ENCODE measurements at regions not wholly inside any gene's neighbourhood (a gene's known extent, or its start where the extent isn't known, plus 50 kb on each side); places are given as distances from the start of the nearest gene placed in this dataset.

DNA sequence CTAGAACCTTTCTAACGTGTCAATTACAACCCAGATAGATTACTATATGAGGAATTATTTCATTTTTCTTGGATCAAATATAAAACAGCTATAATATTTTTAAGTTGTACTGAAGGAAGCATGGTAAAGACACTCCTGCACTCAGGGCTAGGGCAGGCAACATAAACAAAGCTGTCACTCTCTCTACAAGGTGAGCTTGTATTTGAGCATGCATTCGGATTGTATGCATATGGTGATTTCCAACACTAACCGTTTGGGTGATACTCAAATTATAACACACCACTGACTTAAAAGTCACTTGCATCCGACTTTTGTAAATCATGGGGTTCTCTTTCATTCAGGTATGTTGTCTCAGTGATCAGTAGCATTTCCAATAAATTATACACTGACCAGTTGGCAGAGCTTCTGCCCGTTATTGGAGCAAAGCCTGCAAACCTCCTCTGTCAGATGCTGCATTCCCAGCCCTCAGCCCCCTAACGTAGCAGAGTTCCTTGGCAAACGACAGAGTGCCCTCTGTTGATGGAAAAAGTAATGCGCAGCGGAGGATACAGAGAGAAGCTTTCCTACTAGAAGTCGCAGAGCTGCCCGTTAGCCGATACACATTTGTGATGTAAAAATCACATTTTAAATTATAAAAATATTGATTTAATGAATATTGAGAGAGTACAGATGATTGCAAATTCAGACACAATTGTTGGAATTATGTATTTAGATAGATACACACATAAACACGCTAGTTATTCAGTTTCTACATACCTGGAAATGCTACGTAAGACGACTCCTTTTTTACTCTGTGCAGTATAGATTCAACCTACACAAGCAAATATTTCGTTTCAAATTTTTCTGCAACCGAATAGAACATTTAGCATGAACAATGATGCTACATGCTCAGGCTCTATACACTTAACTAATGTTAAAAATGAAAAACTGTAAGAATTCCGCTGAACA is 173.9 kb upstream of the SP4 start (continued):
- TF ChIP-seq, protein P1, sequence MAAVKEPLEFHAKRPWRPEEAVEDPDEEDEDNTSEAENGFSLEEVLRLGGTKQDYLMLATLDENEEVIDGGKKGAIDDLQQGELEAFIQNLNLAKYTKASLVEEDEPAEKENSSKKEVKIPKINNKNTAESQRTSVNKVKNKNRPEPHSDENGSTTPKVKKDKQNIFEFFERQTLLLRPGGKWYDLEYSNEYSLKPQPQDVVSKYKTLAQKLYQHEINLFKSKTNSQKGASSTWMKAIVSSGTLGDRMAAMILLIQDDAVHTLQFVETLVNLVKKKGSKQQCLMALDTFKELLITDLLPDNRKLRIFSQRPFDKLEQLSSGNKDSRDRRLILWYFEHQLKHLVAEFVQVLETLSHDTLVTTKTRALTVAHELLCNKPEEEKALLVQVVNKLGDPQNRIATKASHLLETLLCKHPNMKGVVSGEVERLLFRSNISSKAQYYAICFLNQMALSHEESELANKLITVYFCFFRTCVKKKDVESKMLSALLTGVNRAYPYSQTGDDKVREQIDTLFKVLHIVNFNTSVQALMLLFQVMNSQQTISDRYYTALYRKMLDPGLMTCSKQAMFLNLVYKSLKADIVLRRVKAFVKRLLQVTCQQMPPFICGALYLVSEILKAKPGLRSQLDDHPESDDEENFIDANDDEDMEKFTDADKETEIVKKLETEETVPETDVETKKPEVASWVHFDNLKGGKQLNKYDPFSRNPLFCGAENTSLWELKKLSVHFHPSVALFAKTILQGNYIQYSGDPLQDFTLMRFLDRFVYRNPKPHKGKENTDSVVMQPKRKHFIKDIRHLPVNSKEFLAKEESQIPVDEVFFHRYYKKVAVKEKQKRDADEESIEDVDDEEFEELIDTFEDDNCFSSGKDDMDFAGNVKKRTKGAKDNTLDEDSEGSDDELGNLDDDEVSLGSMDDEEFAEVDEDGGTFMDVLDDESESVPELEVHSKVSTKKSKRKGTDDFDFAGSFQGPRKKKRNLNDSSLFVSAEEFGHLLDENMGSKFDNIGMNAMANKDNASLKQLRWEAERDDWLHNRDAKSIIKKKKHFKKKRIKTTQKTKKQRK (IDR thresholded peaks at IDR 0.05; ENCODE audit: low read depth, low read length), result no peak

DNA sequence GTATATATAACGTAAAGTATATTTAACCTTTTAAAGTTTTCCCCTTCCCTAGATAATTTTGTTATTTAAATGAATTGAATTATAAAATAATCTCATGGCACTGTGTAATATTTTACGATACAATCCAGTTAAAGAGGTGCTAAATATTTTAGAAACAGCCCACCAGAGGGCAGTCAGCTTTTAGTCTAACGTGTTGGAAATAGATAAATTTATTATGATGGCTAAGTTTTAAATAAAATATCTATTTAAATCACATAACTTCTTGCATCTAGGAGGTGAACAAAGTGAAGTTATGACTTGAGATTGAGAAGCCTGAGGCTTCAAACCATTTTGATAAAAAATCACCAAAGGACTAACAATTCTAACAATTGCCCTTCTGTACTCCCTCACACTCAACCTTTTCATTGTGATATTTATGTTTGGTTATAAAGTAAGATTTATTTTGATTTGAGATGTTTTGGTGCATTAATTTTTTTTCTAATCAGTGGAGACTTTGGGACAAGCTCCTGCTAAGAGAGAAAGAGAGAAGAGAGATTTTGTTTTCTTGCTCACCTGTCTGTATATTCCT is 171.5 kb upstream of the SP4 start:
- intact Hi-C loops (cut with micrococcal nuclease; ENCODE audit: unreplicated experiment), result loop anchor here (1.0 to 10.0 kb wide), 7 partner anchors 170 to 1512 kb away; no protein-coding TSS in a partner anchor
- in situ Hi-C loops (cut with MboI), result loop anchor here (5.0 to 10.0 kb wide), 5 partner anchors 251 to 748 kb away; no protein-coding TSS in a partner anchor
- H3K27me3 ChIP-seq (replicated peaks in 1 of 2; ENCODE audit: control insufficient read depth in 2 of 2, insufficient read depth in 2 of 2, low read length in 1 of 2), result peaks cover 0 to 10% of the 10 kb centered on the region in 2 experiments; a peak in 2 of 4 replicates
- H3K4me2 ChIP-seq (ENCODE audit: control insufficient read depth, insufficient read depth), result no peak overlapping the region
- H3K4me3 ChIP-seq, result no peak overlapping the region
- ChIA-PET POLR2A (interaction anchor here (0.8 kb wide), 1 partner anchor 38 kb away, joined by 4 read pairs; no protein-coding TSS in a partner anchor), RAD21 (ENCODE audit: unreplicated experiment) (interaction anchor here (0.7 to 5.9 kb wide), 27 partner anchors 8 to 946 kb away, joined by 3 to 44 read pairs (median 3); partner anchors contain the start of gene SP4), SMC1A (ENCODE audit: uncharacterized antibody, unreplicated experiment) (interaction anchor here (0.6 to 10.1 kb wide), 43 partner anchors 10 to 827 kb away, joined by 3 to 57 read pairs (median 4); no protein-coding TSS in a partner anchor), CTCF (interaction anchor here (0.6 to 7.3 kb wide), 27 partner anchors 12 to 827 kb away, joined by 3 to 66 read pairs (median 4); no protein-coding TSS in a partner anchor)
- WGBS (ENCODE audit: insufficient coverage, insufficient replicate concordance, low lambda C conversion rate, missing lambda C conversion rate), result 0% methylated on average over 3 of the region's 3 CpGs
- no peaks in the 10 kb centered on the region for H4K20me1 ChIP-seq (ENCODE audit: control insufficient read depth, insufficient read depth)
- H3K36me3 ChIP-seq (ENCODE audit: control insufficient read depth in 2 of 2, insufficient read depth in 2 of 2, low read length in 1 of 2), result no peaks in the 10 kb centered on the region
- H2AFZ ChIP-seq (ENCODE audit: control insufficient read depth, low read depth, low read length), result no peak overlapping the region
- no peak for DNase-seq (ENCODE audit: low read depth, low spot score)
- peak; percentile 55; the same call in 2 of the 3 replicates for ATAC-seq
- H3K79me2 ChIP-seq (ENCODE audit: control insufficient read depth, insufficient read depth, low read length), result no peaks in the 10 kb centered on the region
- H3K9ac ChIP-seq (ENCODE audit: control insufficient read depth, insufficient read depth, low read length), result no peak overlapping the region
- no TSS peak for BruUV-seq (replicated peaks)
- no peak for FAIRE-seq
- no peak overlapping the region for H3K27ac ChIP-seq (ENCODE audit: control insufficient read depth, insufficient read depth)
- H3K9me3 ChIP-seq (replicated peaks; ENCODE audit: control insufficient read depth, insufficient read depth, low read length), result no peaks in the 10 kb centered on the region
- H3K4me1 ChIP-seq (ENCODE audit: control insufficient read depth, insufficient read depth, low read length), result no peaks in the 10 kb centered on the region
- TF ChIP-seq ATF7 (IDR thresholded peaks at IDR 0.05; ENCODE audit: low read depth), result no peak
- no peak for TF ChIP-seq EZH2 (IDR thresholded peaks at IDR 0.05; ENCODE audit: borderline replicate concordance, control insufficient read depth, low read depth, low read length)
- TF ChIP-seq CREB1 (IDR thresholded peaks at IDR 0.05; ENCODE audit: low read depth), result no peak
- no peak for TF ChIP-seq RB1 (IDR thresholded peaks at IDR 0.05; ENCODE audit: borderline replicate concordance)
- no peak for TF ChIP-seq SREBF2 (IDR thresholded peaks at IDR 0.05; ENCODE audit: low read length)
- TF ChIP-seq, protein P2, sequence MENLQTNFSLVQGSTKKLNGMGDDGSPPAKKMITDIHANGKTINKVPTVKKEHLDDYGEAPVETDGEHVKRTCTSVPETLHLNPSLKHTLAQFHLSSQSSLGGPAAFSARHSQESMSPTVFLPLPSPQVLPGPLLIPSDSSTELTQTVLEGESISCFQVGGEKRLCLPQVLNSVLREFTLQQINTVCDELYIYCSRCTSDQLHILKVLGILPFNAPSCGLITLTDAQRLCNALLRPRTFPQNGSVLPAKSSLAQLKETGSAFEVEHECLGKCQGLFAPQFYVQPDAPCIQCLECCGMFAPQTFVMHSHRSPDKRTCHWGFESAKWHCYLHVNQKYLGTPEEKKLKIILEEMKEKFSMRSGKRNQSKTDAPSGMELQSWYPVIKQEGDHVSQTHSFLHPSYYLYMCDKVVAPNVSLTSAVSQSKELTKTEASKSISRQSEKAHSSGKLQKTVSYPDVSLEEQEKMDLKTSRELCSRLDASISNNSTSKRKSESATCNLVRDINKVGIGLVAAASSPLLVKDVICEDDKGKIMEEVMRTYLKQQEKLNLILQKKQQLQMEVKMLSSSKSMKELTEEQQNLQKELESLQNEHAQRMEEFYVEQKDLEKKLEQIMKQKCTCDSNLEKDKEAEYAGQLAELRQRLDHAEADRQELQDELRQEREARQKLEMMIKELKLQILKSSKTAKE (IDR thresholded peaks at IDR 0.05; ENCODE audit: low read depth, poor library complexity, severe bottlenecking), result peak; percentile 26
- no peak for TF ChIP-seq ZNF384 (IDR thresholded peaks at IDR 0.05; ENCODE audit: borderline replicate concordance, low read depth, low read length)
- no peak for TF ChIP-seq TAF1 (IDR thresholded peaks at IDR 0.05; ENCODE audit: borderline replicate concordance, low read depth, low read length)
- no peak for TF ChIP-seq BACH1 (IDR thresholded peaks at IDR 0.05; ENCODE audit: borderline replicate concordance)
- TF ChIP-seq, protein P3, sequence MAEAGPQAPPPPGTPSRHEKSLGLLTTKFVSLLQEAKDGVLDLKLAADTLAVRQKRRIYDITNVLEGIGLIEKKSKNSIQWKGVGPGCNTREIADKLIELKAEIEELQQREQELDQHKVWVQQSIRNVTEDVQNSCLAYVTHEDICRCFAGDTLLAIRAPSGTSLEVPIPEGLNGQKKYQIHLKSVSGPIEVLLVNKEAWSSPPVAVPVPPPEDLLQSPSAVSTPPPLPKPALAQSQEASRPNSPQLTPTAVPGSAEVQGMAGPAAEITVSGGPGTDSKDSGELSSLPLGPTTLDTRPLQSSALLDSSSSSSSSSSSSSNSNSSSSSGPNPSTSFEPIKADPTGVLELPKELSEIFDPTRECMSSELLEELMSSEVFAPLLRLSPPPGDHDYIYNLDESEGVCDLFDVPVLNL (IDR thresholded peaks at IDR 0.05; ENCODE audit: low read depth, low read length), result no peak
- TF ChIP-seq NR2F1 (conservative IDR thresholded peaks at IDR 0.05), result no peak
- TF ChIP-seq CEBPB (IDR thresholded peaks at IDR 0.05; ENCODE audit: borderline replicate concordance in 1 of 2, low read depth in 2 of 2, low read length in 2 of 2), result no peak
